ENCODE measurements at regions not wholly inside any gene's neighbourhood (a gene's known extent, or its start where the extent isn't known, plus 50 kb on each side); places are given as distances from the start of the nearest gene placed in this dataset.

DNA sequence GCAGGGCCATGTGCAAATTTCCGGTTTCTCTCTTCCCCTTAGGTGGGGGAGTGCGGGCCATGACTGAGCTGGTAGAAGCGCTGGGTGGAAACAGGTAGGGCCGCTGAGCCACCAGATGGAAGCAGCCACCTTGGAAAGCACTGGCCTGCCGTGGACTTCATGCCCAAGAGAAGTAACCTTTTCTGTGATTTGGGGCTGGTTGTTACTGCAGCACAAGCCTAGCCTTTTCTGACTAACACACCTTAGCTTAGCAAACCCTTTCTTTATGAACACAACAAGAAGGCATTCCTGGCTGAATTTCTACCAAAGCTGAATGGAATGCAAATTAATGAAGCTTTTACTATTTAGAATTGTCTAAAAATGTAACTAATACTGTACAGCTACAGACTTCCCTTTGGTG, 149.6 kb upstream of the UBE2E1 start:
- no peak for ATAC-seq
- no peak for DNase-seq
- H3K27ac Mint-ChIP-seq = no peak overlapping the region
- Histone ChIP-seq H3K27ac (ENCODE audit: low read length) (no peak overlapping the region), H3K9me3 (ENCODE audit: control insufficient read depth, insufficient read depth, low read length) (peaks cover 4% of the 10 kb centered on the region), H3K4me3 (ENCODE audit: low read length) (no peak overlapping the region), H3K4me1 (ENCODE audit: control insufficient read depth, insufficient read depth, low read length) (peaks cover 3% of the 10 kb centered on the region), H3K27me3 (ENCODE audit: control insufficient read depth, insufficient read depth, low read length) (no peaks in the 10 kb centered on the region), H3K36me3 (ENCODE audit: control insufficient read depth, insufficient read depth, low read length) (no peaks in the 10 kb centered on the region)
- intact Hi-C loops (cut with micrococcal nuclease) = no loop called here
- no peaks in the 10 kb centered on the region for H3K36me3 Mint-ChIP-seq
- 94% methylated on average over 5 of the region's 5 CpGs for WGBS (ENCODE audit: insufficient coverage)
- peaks cover 6% of the 10 kb centered on the region in 2 donors for H3K4me1 Mint-ChIP-seq
- H3K9me3 Mint-ChIP-seq = no peaks in the 10 kb centered on the region
- H3K4me3 Mint-ChIP-seq = no peak overlapping the region
- no peak for TF ChIP-seq CTCF (IDR thresholded peaks at IDR 0.05)
- H3K27me3 Mint-ChIP-seq (ENCODE audit: low read depth in 2 of 2) = peaks cover 0 to 5% of the 10 kb centered on the region in 2 donors

DNA sequence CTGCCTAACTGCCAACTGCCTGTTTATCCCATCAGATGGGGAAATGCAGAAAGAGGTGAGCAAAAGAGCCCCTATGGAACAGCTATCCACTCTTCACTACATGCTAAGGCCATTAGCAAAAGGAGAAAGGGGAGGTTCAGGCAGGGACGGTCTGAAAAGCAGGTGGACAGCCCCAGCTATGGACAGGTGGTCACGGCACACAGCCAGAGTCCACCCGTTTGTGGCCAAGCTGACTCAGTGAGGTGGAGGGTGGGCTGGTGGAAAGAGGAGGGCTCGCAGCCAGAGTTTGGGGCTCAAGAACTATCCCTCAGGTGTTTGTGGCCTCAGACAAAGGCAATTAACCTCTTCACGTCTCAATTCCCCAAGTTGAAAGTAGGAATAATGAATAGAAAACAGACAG, 148.9 kb upstream of the UBE2E1 start:
- Histone ChIP-seq H3K27me3 (ENCODE audit: control insufficient read depth, insufficient read depth, low read length) (no peaks in the 10 kb centered on the region), H3K9me3 (ENCODE audit: control insufficient read depth, insufficient read depth, low read length) (peaks cover 4% of the 10 kb centered on the region), H3K4me1 (ENCODE audit: control insufficient read depth, insufficient read depth, low read length) (peaks cover 5% of the 10 kb centered on the region), H3K36me3 (ENCODE audit: control insufficient read depth, insufficient read depth, low read length) (no peaks in the 10 kb centered on the region), H3K4me3 (ENCODE audit: low read length) (no peak overlapping the region), H3K27ac (ENCODE audit: low read length) (no peak overlapping the region)
- H3K27me3 Mint-ChIP-seq (ENCODE audit: low read depth in 2 of 2) = peaks cover 0 to 5% of the 10 kb centered on the region in 2 donors
- no peak for TF ChIP-seq CTCF (IDR thresholded peaks at IDR 0.05)
- no peak overlapping the region for H3K4me3 Mint-ChIP-seq
- H3K36me3 Mint-ChIP-seq = no peaks in the 10 kb centered on the region
- H3K9me3 Mint-ChIP-seq = no peaks in the 10 kb centered on the region
- DNase-seq = no peak
- intact Hi-C loops (cut with micrococcal nuclease) = no loop called here
- WGBS (ENCODE audit: insufficient coverage) = 73% methylated on average over 3 of the region's 5 CpGs
- ATAC-seq = no peak
- H3K4me1 Mint-ChIP-seq = peaks cover 9 to 11% of the 10 kb centered on the region in 2 donors
- H3K27ac Mint-ChIP-seq = no peak overlapping the region

GRCh38 chr3:23657647-23658046, 148.1 kb upstream of the UBE2E1 start:
- intact Hi-C loops (cut with micrococcal nuclease) = no loop called here
- peaks cover 4% of the 10 kb centered on the region for H3K9me3 ChIP-seq (ENCODE audit: control insufficient read depth, insufficient read depth, low read length)
- no peak for DNase-seq
- Mint-ChIP-seq H3K27ac (no peak overlapping the region), H3K9me3 (no peaks in the 10 kb centered on the region), H3K36me3 (no peaks in the 10 kb centered on the region), H3K27me3 (ENCODE audit: low read depth in 2 of 2) (peaks cover 0 to 5% of the 10 kb centered on the region in 2 donors), H3K4me1 (peaks cover 15 to 19% of the 10 kb centered on the region in 2 donors), H3K4me3 (no peak overlapping the region)
- no peak overlapping the region for H3K4me3 ChIP-seq (ENCODE audit: low read length)
- no peak for ATAC-seq
- no peaks in the 10 kb centered on the region for H3K27me3 ChIP-seq (ENCODE audit: control insufficient read depth, insufficient read depth, low read length)
- H3K4me1 ChIP-seq (ENCODE audit: control insufficient read depth, insufficient read depth, low read length) = peaks cover 6% of the 10 kb centered on the region
- no peak overlapping the region for H3K27ac ChIP-seq (ENCODE audit: low read length)
- H3K36me3 ChIP-seq (ENCODE audit: control insufficient read depth, insufficient read depth, low read length) = no peaks in the 10 kb centered on the region
- TF ChIP-seq CTCF (IDR thresholded peaks at IDR 0.05) = no peak
- 89% methylated on average over 1 of the region's 3 CpGs for WGBS (ENCODE audit: insufficient coverage)

DNA sequence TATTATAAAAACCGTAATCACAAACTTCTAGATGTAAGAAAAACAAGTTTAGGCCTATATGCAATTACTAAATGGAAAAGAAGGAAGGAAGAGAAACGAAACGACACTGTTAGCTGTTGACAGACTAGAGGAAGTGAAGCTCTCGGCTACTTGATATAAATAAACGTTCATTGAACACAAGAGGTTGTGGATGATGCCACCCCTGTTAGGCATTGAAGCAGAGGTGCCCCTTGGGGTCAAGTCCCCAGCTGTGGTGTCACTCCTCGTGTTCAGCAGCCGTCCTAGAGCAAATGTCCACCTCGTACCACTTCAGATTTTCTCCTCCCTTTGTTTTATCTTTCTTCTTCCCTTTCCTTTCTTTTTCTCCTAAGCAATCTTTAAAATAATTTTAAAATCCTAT, 146.5 kb upstream of the UBE2E1 start:
- H3K27ac Mint-ChIP-seq = no peak overlapping the region
- ATAC-seq = no peak
- no peaks in the 10 kb centered on the region for H3K9me3 Mint-ChIP-seq
- H3K36me3 Mint-ChIP-seq = no peaks in the 10 kb centered on the region
- Histone ChIP-seq H3K36me3 (ENCODE audit: control insufficient read depth, insufficient read depth, low read length) (no peaks in the 10 kb centered on the region), H3K27ac (ENCODE audit: low read length) (no peak overlapping the region), H3K4me3 (ENCODE audit: low read length) (no peak overlapping the region), H3K27me3 (ENCODE audit: control insufficient read depth, insufficient read depth, low read length) (no peaks in the 10 kb centered on the region), H3K9me3 (ENCODE audit: control insufficient read depth, insufficient read depth, low read length) (peaks cover 4% of the 10 kb centered on the region), H3K4me1 (ENCODE audit: control insufficient read depth, insufficient read depth, low read length) (peaks cover 6% of the 10 kb centered on the region)
- H3K4me1 Mint-ChIP-seq = peaks cover 9 to 19% of the 10 kb centered on the region in 2 donors
- no peak overlapping the region for H3K4me3 Mint-ChIP-seq
- intact Hi-C loops (cut with micrococcal nuclease) = no loop called here
- 21% methylated on average over 7 of the region's 8 CpGs for WGBS (ENCODE audit: insufficient coverage)
- peaks cover 0 to 5% of the 10 kb centered on the region in 2 donors for H3K27me3 Mint-ChIP-seq (ENCODE audit: low read depth in 2 of 2)
- no peak for DNase-seq
- TF ChIP-seq CTCF (IDR thresholded peaks at IDR 0.05) = no peak

Measured in natural killer cell (primary cell).